Esophagus squamous epithelium (tissue), 5 donors: ENCODE measurements at regions not wholly inside any gene's neighbourhood (a gene's known extent, or its start where the extent isn't known, plus 50 kb on each side); places are given as distances from the start of the nearest gene placed in this dataset.

ENCODE experiments used
- DNase-seq: peaks from one replicate; lab custom pipeline; 2025; lab: John Stamatoyannopoulos, UW
- H3K27ac ChIP-seq, 4 donors: fragments of 200-600 bp; sonication (generic); one replicate each; pipeline ENCODE4 v1.5.1; 2016 to 2019; ENCODE audit warnings: mild to moderate bottlenecking in 1 of 4
- H3K27me3 ChIP-seq, 4 donors: fragments of 200-600 bp; sonication (generic); 1 replicate in 3 of 4; 2 replicates in 1 of 4; pipeline versions ENCODE4 v1.5.1 to v1.6.0; 2017 to 2021; ENCODE audit warnings: antibody characterized with exemption in 1 of 4
- H3K36me3 ChIP-seq, 3 donors: fragments of 200-600 bp; sonication (generic); one replicate each; pipeline ENCODE4 v1.5.1; 2016 to 2019
- H3K4me1 ChIP-seq, 3 donors: fragments of 200-600 bp; sonication (generic); one replicate each; pipeline ENCODE4 v1.5.1; 2017 to 2019
- H3K4me3 ChIP-seq, 4 donors: fragments of 200-600 bp; sonication (generic); 1 replicate in 3 of 4; 2 replicates in 1 of 4; pipeline ENCODE4 v1.5.1; 2016 to 2019; ENCODE audit warnings: mild to moderate bottlenecking in 2 of 4, moderate library complexity in 1 of 4
- H3K9me3 ChIP-seq, 3 donors: fragments of 200-600 bp; sonication (generic); one replicate each; pipeline ENCODE4 v1.5.1; 2016 to 2019
- POLR2A ChIP-seq, 4 donors: fragments of 450-650 bp; IDR thresholded peaks; one replicate each; pipeline ENCODE4 v1.6.1; 2017; ENCODE audit warnings: antibody characterized with exemption in 4 of 4, mild to moderate bottlenecking in 4 of 4, moderate library complexity in 3 of 4
- WGBS, 2 donors: methylation state at CpG; one replicate each; pipeline ENCODE4 v1.1.5; 2018; 5-methylcytosine and 5-hydroxymethylcytosine counted together
- intact Hi-C: fragments of 100-400 bp; cut with DNase I; formaldehyde crosslinking; loops from one replicate; pipeline ENCODE4 v1.15.0; 2022
- TF ChIP-seq, protein P1 (sequence below), 6 experiments: fragments of 450-650 bp in 4 of 6; fragments of 200-600 bp in 2 of 6; sonication (generic) in 2 of 6; IDR thresholded peaks; one replicate each; pipeline ENCODE4 v1.5.1; 2016 to 2019; ENCODE audit warnings: antibody characterized with exemption in 6 of 6, mild to moderate bottlenecking in 4 of 6, moderate library complexity in 4 of 6
- donor health status: DM: yes; HTN: yes; CAD: no.

DNA sequence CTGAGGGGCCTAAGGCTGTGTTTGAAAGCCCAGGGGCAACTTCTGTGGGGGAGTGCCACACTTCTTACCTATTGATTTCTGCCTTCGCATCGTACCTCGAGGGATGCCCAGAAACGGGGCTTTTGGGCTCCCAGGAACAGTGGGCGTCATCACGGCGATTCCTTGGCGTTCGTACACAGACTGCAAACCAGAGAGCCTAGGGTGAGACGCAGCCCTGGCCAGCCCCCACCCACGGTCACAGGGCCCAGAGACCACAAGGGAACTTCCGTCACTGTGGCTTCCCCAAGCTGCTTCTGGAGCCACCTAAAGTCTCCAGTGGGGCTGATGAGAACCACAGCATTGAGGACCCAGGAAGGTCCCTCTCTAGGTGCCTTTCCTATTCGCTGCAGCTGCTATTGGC lies 91.9 kb downstream of the CTTN start:
- peaks cover 0 to 17% (median 8%) of the 10 kb centered on the region in 3 donors for H3K9me3 ChIP-seq
- H3K27ac ChIP-seq = no peak overlapping the region
- TF ChIP-seq POLR2A (IDR thresholded peaks at IDR 0.05) = no peak
- TF ChIP-seq, protein P1, sequence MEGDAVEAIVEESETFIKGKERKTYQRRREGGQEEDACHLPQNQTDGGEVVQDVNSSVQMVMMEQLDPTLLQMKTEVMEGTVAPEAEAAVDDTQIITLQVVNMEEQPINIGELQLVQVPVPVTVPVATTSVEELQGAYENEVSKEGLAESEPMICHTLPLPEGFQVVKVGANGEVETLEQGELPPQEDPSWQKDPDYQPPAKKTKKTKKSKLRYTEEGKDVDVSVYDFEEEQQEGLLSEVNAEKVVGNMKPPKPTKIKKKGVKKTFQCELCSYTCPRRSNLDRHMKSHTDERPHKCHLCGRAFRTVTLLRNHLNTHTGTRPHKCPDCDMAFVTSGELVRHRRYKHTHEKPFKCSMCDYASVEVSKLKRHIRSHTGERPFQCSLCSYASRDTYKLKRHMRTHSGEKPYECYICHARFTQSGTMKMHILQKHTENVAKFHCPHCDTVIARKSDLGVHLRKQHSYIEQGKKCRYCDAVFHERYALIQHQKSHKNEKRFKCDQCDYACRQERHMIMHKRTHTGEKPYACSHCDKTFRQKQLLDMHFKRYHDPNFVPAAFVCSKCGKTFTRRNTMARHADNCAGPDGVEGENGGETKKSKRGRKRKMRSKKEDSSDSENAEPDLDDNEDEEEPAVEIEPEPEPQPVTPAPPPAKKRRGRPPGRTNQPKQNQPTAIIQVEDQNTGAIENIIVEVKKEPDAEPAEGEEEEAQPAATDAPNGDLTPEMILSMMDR (IDR thresholded peaks at IDR 0.05) = no peak
- no peaks in the 10 kb centered on the region for H3K27me3 ChIP-seq
- H3K4me1 ChIP-seq = no peaks in the 10 kb centered on the region
- intact Hi-C loops = no loop called here
- H3K4me3 ChIP-seq = no peak overlapping the region
- DNase-seq = no peak
- H3K36me3 ChIP-seq = no peaks in the 10 kb centered on the region
- WGBS, 2 donors = 80 to 90% methylated on average over 1 to 2 of the region's 13 CpGs

DNA sequence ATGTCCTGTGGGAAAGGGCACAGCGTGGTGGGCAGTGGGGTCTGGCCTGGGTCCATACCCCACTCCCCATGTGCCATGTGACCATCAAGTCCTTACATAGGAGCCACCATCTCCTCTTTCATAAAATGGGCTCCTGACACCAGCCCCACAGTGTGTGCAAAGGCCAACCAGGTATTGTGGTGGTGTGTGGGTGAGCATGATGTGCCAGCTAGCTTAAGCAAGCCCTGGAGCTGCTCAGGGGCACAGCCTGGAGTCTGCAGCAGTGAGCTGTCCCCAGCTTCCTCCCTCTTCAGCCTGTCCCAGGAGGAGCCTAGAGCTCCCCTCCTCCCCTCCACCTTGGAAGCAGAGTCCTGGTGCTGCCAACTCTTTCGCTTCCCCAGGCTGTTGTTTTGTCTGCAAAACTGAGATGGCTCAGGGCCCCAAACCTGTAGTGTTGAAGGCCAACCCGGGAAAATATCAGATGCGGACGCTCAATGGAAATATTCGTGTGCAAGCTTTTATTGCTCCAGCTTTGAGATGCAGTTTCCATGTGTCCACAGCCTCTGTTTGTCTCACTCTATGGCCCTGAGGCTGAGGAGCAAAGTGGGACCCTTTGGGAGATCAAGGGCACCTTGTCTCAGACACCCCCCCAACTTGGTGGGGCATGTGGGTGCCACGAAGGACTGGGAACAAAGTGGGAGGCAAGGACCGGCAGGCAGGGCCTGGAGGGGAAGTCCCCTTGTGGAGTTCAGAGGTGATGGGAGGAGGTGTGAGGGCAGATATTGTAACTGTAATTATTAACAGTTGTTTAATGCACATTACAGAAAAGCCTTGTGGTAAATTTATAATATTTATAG lies 92.6 kb downstream of the CTTN start:
- DNase-seq = no peak
- peaks cover 0 to 17% (median 8%) of the 10 kb centered on the region in 3 donors for H3K9me3 ChIP-seq
- 83 to 90% methylated on average over 2 to 6 of the region's 8 CpGs for WGBS, 2 donors
- no peaks in the 10 kb centered on the region for H3K27me3 ChIP-seq
- TF ChIP-seq, protein P1 (IDR thresholded peaks at IDR 0.05) = no peak
- no peak for TF ChIP-seq POLR2A (IDR thresholded peaks at IDR 0.05)
- H3K4me1 ChIP-seq = no peaks in the 10 kb centered on the region
- no peaks in the 10 kb centered on the region for H3K36me3 ChIP-seq
- no peak overlapping the region for H3K4me3 ChIP-seq
- intact Hi-C loops = no loop called here
- H3K27ac ChIP-seq = no peak overlapping the region

DNA sequence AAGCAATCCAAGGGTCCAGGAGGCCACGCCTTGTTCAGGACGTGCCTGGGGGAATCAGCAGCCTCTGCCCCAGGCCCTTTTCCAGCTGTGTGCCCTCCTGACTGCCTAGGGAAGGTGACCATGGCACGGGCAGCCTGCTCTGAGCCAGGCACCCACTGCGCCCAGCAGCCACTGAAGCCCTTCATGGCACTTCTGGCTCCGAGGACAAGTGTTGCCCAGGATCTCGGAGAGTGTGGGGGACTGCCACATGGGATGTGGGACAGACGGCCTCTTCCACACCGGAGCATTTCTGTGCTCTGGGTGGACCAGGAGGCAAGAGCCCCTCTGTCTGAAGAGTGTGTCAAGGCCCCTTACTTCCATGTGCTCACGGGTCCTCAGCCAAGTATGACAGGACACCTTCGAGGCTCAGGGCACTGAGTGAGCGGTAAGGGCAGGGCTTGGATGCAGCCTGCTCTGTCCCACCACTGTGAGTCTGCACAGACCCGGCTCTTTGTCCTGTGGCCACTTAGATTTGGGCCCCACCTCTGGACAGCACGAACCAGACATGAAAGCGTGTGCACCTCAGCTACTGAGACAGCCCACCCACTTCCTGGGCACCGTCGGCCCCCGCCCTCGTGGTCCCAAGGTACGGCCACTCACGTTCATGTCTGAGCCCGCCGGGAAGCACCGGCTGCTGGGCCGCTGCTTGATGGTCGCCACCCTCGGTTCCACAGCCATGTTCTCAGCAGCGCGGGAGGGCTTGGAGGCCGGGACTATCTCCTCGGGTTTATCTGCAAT lies 93.6 kb downstream of the CTTN start:
- peaks cover 0 to 17% (median 8%) of the 10 kb centered on the region in 3 donors for H3K9me3 ChIP-seq
- DNase-seq = no peak

DNA sequence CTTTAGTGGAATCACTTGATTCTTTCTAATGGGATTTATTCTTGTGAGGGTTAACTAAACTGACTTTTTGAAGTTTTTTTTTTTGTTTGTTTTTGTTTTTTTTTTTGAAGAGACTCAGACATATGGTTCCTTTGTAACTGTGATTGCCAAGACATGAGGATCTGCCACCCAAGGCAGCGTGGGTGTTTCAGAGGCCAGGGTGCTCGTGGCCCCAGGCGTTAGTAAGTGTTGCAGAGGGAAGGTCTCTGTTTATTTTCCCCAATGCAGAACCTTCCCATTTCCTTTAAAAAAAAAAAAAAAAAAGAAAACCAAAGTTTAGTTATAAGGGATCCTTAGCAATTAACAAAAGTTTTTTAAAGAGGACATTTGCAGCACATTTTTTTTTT lies 94.8 kb downstream of the CTTN start:
- no peak overlapping the region for H3K27ac ChIP-seq
- no peak overlapping the region for H3K4me3 ChIP-seq
- no peaks in the 10 kb centered on the region for H3K36me3 ChIP-seq
- no peak for DNase-seq
- intact Hi-C loops = no loop called here
- TF ChIP-seq, protein P1 (IDR thresholded peaks at IDR 0.05) = no peak
- TF ChIP-seq POLR2A (IDR thresholded peaks at IDR 0.05) = no peak
- H3K4me1 ChIP-seq = no peaks in the 10 kb centered on the region
- peaks cover 0 to 13% (median 0%) of the 10 kb centered on the region in 4 donors for H3K27me3 ChIP-seq
- 36 to 65% methylated on average over 3 of the region's 3 CpGs for WGBS, 2 donors
- H3K9me3 ChIP-seq = peaks cover 0 to 17% (median 8%) of the 10 kb centered on the region in 3 donors

More for the DNA sequence above, 93.6 kb downstream of the CTTN start:
- TF ChIP-seq POLR2A (IDR thresholded peaks at IDR 0.05) = no peak
- TF ChIP-seq, protein P1 (IDR thresholded peaks at IDR 0.05) = no peak
- no peaks in the 10 kb centered on the region for H3K36me3 ChIP-seq
- WGBS, 2 donors = 82 to 84% methylated on average over 5 to 11 of the region's 30 CpGs
- peaks cover 0 to 5% (median 0%) of the 10 kb centered on the region in 4 donors for H3K27me3 ChIP-seq
- intact Hi-C loops = no loop called here
- no peak overlapping the region for H3K27ac ChIP-seq
- no peak overlapping the region for H3K4me3 ChIP-seq
- H3K4me1 ChIP-seq = no peaks in the 10 kb centered on the region

DNA sequence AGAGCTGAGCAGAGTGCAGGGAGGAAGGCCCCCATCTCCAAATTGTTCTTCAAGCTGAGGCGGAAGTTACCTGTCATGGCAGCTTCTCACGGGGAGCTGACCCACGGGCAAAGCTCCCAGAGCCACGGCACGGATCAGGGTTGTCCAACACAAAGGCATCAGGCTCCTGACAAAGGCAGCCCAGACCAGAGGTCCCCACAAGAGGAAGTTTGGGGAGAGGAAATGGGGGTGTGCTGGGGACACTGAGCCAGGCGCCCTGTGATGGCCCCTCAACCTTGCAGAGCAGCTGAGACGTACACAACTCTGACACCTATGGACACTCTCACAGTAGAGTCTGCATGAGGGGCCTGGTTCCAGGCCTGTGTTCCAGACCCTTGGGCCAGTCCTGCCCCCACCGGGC lies 95.6 kb downstream of the CTTN start:
- no peak overlapping the region for H3K4me3 ChIP-seq
- H3K9me3 ChIP-seq = peaks cover 0 to 17% (median 8%) of the 10 kb centered on the region in 3 donors
- no peaks in the 10 kb centered on the region for H3K36me3 ChIP-seq
- WGBS, 2 donors = 75 to 92% methylated on average over 1 to 3 of the region's 8 CpGs
- intact Hi-C loops = no loop called here
- no peak overlapping the region for H3K27ac ChIP-seq
- H3K27me3 ChIP-seq = peaks cover 0 to 15% (median 0%) of the 10 kb centered on the region in 4 donors
- TF ChIP-seq, protein P1 (IDR thresholded peaks at IDR 0.05) = no peak
- no peaks in the 10 kb centered on the region for H3K4me1 ChIP-seq
- DNase-seq = no peak
